GM11168 (cell line): ENCODE measurements at regions not wholly inside any gene's neighbourhood (a gene's known extent, or its start where the extent isn't known, plus 50 kb on each side); places are given as distances from the start of the nearest gene placed in this dataset.

Source experiments
- in situ Hi-C: fragments of 300-500 bp; cut with MboI; formaldehyde crosslinking; loops from one replicate; pipeline ENCODE4 v1.12.0; 2022; ENCODE audit warnings: low sequenced_read_pairs; ENCODE audit not compliant: unreplicated experiment

- in situ Hi-C loops: no loop called here
Measured at GRCh38 chr2:41119489-41119888, 667.6 kb upstream of the SLC8A1 start.

GRCh38 chr2:41123341-41123740 is 671.5 kb upstream of the SLC8A1 start:
- in situ Hi-C loops: no loop called here

GRCh38 chr2:41127351-41127750 is 675.5 kb upstream of the SLC8A1 start:
- in situ Hi-C loops: no loop called here

- in situ Hi-C loops: no loop called here
Measured at GRCh38 chr2:41129988-41130387, 678.1 kb upstream of the SLC8A1 start.

GRCh38 chr2:41137031-41137430 is 685.1 kb upstream of the SLC8A1 start:
- in situ Hi-C loops: no loop called here

- in situ Hi-C loops: no loop called here
Measured at GRCh38 chr2:41141146-41141791, 689.4 kb upstream of the SLC8A1 start.

- in situ Hi-C loops: no loop called here
Measured at GRCh38 chr2:41142478-41142877, 690.6 kb upstream of the SLC8A1 start.

- in situ Hi-C loops: no loop called here
Measured at GRCh38 chr2:41145066-41145465, 693.2 kb upstream of the SLC8A1 start.

GRCh38 chr2:41149054-41149453 is 697.2 kb upstream of the SLC8A1 start:
- in situ Hi-C loops: no loop called here

GRCh38 chr2:41151746-41152145 is 699.9 kb upstream of the SLC8A1 start:
- in situ Hi-C loops: no loop called here

- in situ Hi-C loops: no loop called here
Measured at GRCh38 chr2:41152318-41152717, 700.4 kb upstream of the SLC8A1 start.

GRCh38 chr2:41160439-41160838 is 708.5 kb upstream of the SLC8A1 start:
- in situ Hi-C loops: no loop called here

GRCh38 chr2:41167014-41167413 is 715.1 kb upstream of the SLC8A1 start:
- in situ Hi-C loops: no loop called here

GRCh38 chr2:41169744-41170143 is 717.9 kb upstream of the SLC8A1 start:
- in situ Hi-C loops: no loop called here

GRCh38 chr2:41170589-41170988 is 718.7 kb upstream of the SLC8A1 start:
- in situ Hi-C loops: no loop called here

GRCh38 chr2:41180387-41180786 is 728.5 kb upstream of the SLC8A1 start:
- in situ Hi-C loops: no loop called here

- in situ Hi-C loops: no loop called here
Measured at GRCh38 chr2:41182961-41183360, 731.1 kb upstream of the SLC8A1 start.

GRCh38 chr2:41187376-41188122 is 735.7 kb upstream of the SLC8A1 start:
- in situ Hi-C loops: no loop called here

GRCh38 chr2:41194230-41194629 is 742.3 kb upstream of the SLC8A1 start:
- in situ Hi-C loops: no loop called here

- in situ Hi-C loops: no loop called here
Measured at GRCh38 chr2:41197781-41198180, 745.9 kb upstream of the SLC8A1 start.

- in situ Hi-C loops: no loop called here
Measured at GRCh38 chr2:41199334-41199733, 747.4 kb upstream of the SLC8A1 start.

GRCh38 chr2:41204315-41204714 is 752.4 kb upstream of the SLC8A1 start:
- in situ Hi-C loops: no loop called here
